Mesothelial cell of epicardium (in vitro differentiated cells): ENCODE measurements at regions not wholly inside any gene's neighbourhood (a gene's known extent, or its start where the extent isn't known, plus 50 kb on each side); places are given as distances from the start of the nearest gene placed in this dataset.
"Not testable (repeated sequence)": the region's sequence is repeated elsewhere in the genome, so short reads cannot be mapped to it uniquely, and the experiment has no call there.

Experiments
- DNase-seq, 2 experiments: peaks; one replicate each; pipeline ENCODE4 v3.0.0; 2021; ENCODE audit warnings: low spot score in 2 of 2; ENCODE audit not compliant: unreplicated experiment in 2 of 2
- H3K27ac Mint-ChIP-seq: 2 replicates; pipeline ENCODE4 v1.8.0; 2021; ENCODE audit warnings: mixed read lengths
- H3K27me3 Mint-ChIP-seq: 2 replicates; pipeline ENCODE4 v1.8.0; 2021; ENCODE audit warnings: low read depth, mixed read lengths
- H3K36me3 Mint-ChIP-seq: 2 replicates; pipeline ENCODE4 v1.8.0; 2021; ENCODE audit warnings: mixed read lengths
- H3K4me1 Mint-ChIP-seq: 2 replicates; pipeline ENCODE4 v1.8.0; 2021; ENCODE audit warnings: mixed read lengths
- H3K4me3 Mint-ChIP-seq: 2 replicates; pipeline ENCODE4 v1.8.0; 2021; ENCODE audit warnings: mild to moderate bottlenecking, moderate library complexity, mixed read lengths
- H3K9me3 Mint-ChIP-seq: 2 replicates; pipeline ENCODE4 v1.8.0; 2021; ENCODE audit warnings: mixed read lengths

GRCh38 chr10:46720811-46721518, 142.0 kb downstream of the SYT15 start:
- not testable (repeated sequence) for H3K9me3 Mint-ChIP-seq, H3K4me3 Mint-ChIP-seq, H3K4me1 Mint-ChIP-seq, H3K36me3 Mint-ChIP-seq, H3K27me3 Mint-ChIP-seq, H3K27ac Mint-ChIP-seq, DNase-seq

DNA sequence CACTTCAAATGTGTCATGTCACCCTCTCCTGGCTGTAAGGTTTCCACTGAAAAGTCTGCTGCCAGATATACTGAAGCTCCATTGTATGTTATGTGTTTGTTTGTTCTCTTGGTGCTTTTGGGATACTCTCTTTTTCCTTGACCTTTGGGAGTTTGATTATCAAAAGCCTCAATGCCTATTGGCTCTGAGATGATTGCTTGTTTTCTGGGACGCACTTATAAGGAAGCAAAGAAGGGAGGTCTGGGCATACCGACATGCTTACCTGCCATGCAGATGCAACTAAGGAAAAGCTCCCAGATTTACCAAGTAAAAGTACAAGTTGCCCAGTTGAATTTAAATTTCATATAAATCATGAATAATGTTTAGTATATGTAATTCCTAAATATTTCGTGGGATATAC, 145.3 kb downstream of the SYT15 start:
- not testable (repeated sequence) for DNase-seq, H3K27ac Mint-ChIP-seq, H3K4me1 Mint-ChIP-seq, H3K27me3 Mint-ChIP-seq, H3K36me3 Mint-ChIP-seq, H3K4me3 Mint-ChIP-seq, H3K9me3 Mint-ChIP-seq

DNA sequence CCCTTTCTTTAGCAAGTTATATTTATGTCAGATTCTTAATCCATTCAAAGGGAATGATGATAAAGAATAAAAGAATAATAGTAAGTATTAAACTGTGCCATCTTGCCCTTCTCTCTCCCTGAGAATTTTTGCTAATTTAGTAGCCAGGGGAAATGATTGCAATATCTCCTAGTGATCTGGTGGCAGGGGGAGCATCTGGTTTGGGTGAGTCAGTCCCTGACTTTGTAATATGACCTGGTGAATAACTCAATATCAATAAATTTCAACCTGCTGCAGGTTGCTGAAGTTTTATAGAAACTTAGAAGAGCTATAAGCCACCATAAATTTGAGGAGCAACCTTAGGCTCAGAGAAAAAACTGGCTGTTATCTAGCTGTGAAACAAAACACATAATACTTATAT, 149.4 kb downstream of the SYT15 start:
- not testable (repeated sequence) for H3K36me3 Mint-ChIP-seq, H3K27me3 Mint-ChIP-seq, H3K4me3 Mint-ChIP-seq, H3K27ac Mint-ChIP-seq, H3K4me1 Mint-ChIP-seq, H3K9me3 Mint-ChIP-seq, DNase-seq

DNA sequence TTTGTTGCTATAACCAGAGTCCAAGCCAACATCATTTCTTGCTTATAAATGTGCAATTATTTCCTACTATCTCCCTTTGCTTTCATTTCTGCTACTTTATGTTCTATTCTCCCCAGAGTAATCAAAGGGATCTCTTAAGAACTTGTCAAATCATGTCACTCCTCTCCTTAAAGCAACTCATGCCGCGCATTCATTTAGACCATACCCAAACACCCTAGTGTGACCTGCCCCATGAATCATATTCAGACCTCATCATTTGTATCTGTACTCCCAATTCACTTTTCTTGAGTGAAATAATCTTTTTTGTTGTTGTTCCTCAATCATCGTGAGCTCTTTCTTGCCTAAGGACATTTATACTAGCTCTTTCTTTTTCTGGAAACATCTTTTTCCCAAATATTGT, 151.8 kb downstream of the SYT15 start:
- DNase-seq, H3K27me3 Mint-ChIP-seq, H3K36me3 Mint-ChIP-seq, H3K4me3 Mint-ChIP-seq, H3K4me1 Mint-ChIP-seq, H3K27ac Mint-ChIP-seq, H3K9me3 Mint-ChIP-seq: not testable (repeated sequence)

- H3K4me1 Mint-ChIP-seq, H3K27ac Mint-ChIP-seq, H3K4me3 Mint-ChIP-seq, H3K27me3 Mint-ChIP-seq, H3K9me3 Mint-ChIP-seq, H3K36me3 Mint-ChIP-seq, DNase-seq: not testable (repeated sequence)
Measured at GRCh38 chr10:46733635-46734261, 154.8 kb downstream of the SYT15 start.

DNA sequence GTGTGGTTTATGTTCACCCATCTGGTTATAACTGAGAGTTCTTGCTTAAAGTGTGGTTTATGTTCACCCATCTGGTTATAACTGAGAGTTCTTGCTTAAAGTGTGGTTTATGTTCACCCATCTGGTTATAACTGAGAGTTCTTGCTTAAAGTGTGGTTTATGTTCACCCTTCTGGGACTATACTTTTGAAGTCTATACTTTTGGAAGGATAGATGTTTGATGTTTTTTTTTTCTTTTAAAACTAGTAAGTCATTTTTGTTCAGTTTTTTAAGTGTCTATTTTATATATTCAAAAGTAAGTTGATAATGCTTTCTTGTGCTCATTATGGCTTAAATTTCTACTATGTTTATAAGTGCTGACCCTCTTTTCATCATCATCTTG, 155.3 kb downstream of the SYT15 start:
- H3K27ac Mint-ChIP-seq, H3K4me3 Mint-ChIP-seq: not testable (repeated sequence)

GRCh38 chr10:46739919-46740318, 161.0 kb downstream of the SYT15 start:
- H3K9me3 Mint-ChIP-seq, H3K36me3 Mint-ChIP-seq, DNase-seq, H3K4me3 Mint-ChIP-seq, H3K27ac Mint-ChIP-seq, H3K27me3 Mint-ChIP-seq, H3K4me1 Mint-ChIP-seq: not testable (repeated sequence)

More for the DNA sequence above, 155.3 kb downstream of the SYT15 start:
- not testable (repeated sequence) for H3K36me3 Mint-ChIP-seq, H3K9me3 Mint-ChIP-seq, DNase-seq, H3K4me1 Mint-ChIP-seq, H3K27me3 Mint-ChIP-seq

DNA sequence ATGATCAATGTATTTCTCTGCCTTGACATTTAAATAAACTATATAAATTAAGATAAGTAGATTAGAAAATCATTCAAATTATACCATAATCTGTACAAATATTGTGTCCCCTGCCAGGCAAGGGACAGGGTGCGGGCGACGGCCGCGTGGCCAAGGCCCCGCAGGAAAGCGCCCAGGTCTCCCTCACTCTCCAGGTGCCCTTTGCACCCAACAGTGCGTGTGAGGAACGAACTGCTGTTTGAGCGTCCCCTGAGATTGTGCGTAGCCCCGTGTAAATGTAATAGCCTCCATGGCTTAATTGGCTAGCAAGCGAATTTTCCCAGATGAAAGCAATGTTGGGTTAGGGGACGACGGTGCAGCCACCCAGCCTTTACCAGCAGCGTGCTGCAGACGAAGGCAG, 161.4 kb downstream of the SYT15 start:
- H3K36me3 Mint-ChIP-seq, DNase-seq, H3K4me1 Mint-ChIP-seq, H3K9me3 Mint-ChIP-seq, H3K4me3 Mint-ChIP-seq, H3K27me3 Mint-ChIP-seq, H3K27ac Mint-ChIP-seq: not testable (repeated sequence)

- not testable (repeated sequence) for H3K27me3 Mint-ChIP-seq, H3K4me1 Mint-ChIP-seq, H3K4me3 Mint-ChIP-seq, H3K27ac Mint-ChIP-seq, H3K36me3 Mint-ChIP-seq, DNase-seq, H3K9me3 Mint-ChIP-seq
Measured at GRCh38 chr10:46749003-46749402, 162.2 kb upstream of the PTPN20 start.

DNA sequence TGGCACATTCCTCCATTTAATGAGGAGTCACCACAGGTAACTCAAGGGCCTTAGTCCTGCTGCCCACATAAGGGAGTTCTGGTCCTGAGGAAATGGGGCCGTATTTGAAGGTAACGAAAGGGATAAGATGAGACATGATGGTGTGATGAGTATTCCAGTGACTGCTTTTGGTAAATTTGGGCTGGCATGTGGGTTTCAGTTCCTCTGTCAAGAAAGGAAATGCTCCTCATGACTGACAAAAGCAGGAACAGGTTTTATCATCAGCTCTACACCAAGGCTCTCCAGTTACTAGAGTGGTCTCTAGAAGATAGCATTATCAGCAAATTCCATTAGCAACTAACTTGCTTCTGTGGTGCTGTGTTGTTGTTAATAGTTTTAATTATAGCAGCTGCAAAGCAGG, 161.8 kb upstream of the PTPN20 start:
- not testable (repeated sequence) for H3K27ac Mint-ChIP-seq, H3K4me1 Mint-ChIP-seq, H3K36me3 Mint-ChIP-seq, DNase-seq, H3K4me3 Mint-ChIP-seq, H3K9me3 Mint-ChIP-seq, H3K27me3 Mint-ChIP-seq

- H3K4me1 Mint-ChIP-seq, H3K36me3 Mint-ChIP-seq, H3K4me3 Mint-ChIP-seq: not testable (repeated sequence)
Measured at GRCh38 chr10:46753763-46754162, 157.5 kb upstream of the PTPN20 start.

GRCh38 chr10:46761471-46761870, 149.8 kb upstream of the PTPN20 start:
- H3K4me3 Mint-ChIP-seq, H3K27me3 Mint-ChIP-seq, DNase-seq, H3K9me3 Mint-ChIP-seq, H3K27ac Mint-ChIP-seq, H3K36me3 Mint-ChIP-seq, H3K4me1 Mint-ChIP-seq: not testable (repeated sequence)

More at GRCh38 chr10:46753763-46754162, 157.5 kb upstream of the PTPN20 start:
- not testable (repeated sequence) for H3K27me3 Mint-ChIP-seq, H3K9me3 Mint-ChIP-seq, H3K27ac Mint-ChIP-seq, DNase-seq

DNA sequence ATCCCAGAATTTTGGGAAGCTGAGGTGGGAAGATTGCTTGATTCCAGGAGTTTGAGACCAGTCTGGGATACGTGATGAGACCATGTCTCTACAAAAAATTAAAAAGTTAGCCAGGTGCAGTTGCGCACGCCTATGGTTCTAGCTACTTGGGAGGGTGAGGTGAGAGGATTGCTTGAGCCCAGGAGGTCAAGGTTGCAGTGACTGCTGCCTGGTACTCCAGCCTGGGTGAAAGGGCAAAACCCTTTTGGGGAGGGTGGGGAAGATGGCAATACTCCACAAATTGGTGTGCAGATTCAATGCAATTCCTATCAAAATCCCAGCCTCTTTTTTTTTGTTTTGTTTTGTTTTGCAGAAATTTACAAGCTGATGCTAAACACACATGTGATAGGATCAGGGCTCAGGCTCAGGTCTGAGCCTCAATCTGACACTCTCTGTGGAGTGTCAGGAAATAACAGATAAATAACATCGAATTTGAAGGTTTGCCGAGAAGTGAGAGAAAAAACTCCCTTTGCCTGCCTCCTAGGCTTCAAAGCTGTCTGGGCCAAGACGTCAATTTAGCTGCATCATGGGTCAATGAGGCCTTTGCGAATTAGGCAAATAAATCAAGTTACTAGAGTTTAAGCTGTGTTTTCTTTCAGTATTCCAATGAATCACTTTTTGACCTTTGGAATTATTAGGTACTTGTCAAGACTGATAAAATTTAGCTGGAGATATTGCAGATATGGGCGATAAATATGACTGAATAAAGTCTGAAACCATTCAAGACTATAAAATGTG, 142.5 kb upstream of the PTPN20 start:
- not testable (repeated sequence) for H3K9me3 Mint-ChIP-seq, H3K4me1 Mint-ChIP-seq, H3K27ac Mint-ChIP-seq, H3K27me3 Mint-ChIP-seq, DNase-seq, H3K36me3 Mint-ChIP-seq, H3K4me3 Mint-ChIP-seq

DNA sequence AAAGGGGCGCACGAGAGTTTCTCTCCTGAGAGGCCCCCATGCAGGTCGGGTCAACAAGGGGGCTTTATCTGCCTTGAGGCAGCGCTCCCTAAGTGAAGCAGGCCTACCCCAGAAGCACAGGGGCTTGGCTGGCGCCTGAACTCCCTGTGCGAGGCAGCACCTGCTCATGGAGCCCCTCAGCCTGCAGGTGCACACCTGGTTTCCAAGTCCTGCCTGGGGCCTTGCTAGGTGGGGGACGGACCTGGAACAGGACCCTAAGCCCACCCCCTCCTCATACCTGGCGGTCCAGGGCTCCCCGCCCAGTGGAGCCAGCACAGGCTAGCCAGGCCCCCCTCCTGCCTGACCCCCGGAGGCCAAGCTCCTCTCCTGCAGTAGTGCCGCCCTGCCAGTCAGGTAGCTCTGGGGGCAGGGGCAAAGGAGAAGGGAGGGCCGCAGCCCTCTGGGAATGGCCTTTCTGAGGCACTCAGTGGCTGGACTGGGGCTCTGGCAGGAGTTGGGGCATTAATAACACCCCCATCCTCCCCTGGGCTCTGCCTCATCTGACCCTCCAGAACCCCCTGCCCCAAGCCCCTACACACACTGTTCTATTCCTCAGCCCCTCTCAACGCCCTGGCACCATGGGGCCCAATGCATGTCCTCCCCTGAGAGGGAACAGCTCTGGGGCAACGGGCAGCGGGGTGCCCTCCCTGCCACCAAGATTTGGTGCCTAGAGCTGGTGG, 137.9 kb upstream of the PTPN20 start:
- not testable (repeated sequence) for H3K27me3 Mint-ChIP-seq, H3K36me3 Mint-ChIP-seq, H3K27ac Mint-ChIP-seq, H3K4me1 Mint-ChIP-seq, H3K9me3 Mint-ChIP-seq, H3K4me3 Mint-ChIP-seq, DNase-seq
